OCI-LY7 (cell line): ENCODE measurements at regions not wholly inside any gene's neighbourhood (a gene's known extent, or its start where the extent isn't known, plus 50 kb on each side); places are given as distances from the start of the nearest gene placed in this dataset.

Experiments used
- BruUV-seq: library from RNA; stranded (reverse); fragments of 400-500 nt; replicated peaks from 2 replicates; lab custom pipeline; 2021; lab: Mats Ljungman, UMichigan
- CTCF ChIA-PET: fragments of 300-600 bp; sonication (Branson Sonifier 250); formaldehyde crosslinking; loops from one replicate; lab custom pipeline; 2022; ENCODE audit warnings: antibody characterized with exemption; ENCODE audit not compliant: unreplicated experiment; lab: Charles Lee
- POLR2A ChIA-PET: fragments of 300-600 bp; sonication (Branson Sonifier 250); formaldehyde crosslinking; loops from one replicate; lab custom pipeline; 2022; ENCODE audit warnings: antibody characterized with exemption; lab: Charles Lee
- DNase-seq: peaks from one replicate; pipeline ENCODE4 v3.0.0-alpha.2; 2015; ENCODE audit warnings: low spot score
- H2AFZ ChIP-seq: fragments of 200-600 bp; sonication (generic), shearing (Covaris generic); 2 replicates; pipeline ENCODE4 v1.6.1; 2014; ENCODE audit warnings: mild to moderate bottlenecking, antibody characterized with exemption, low read length, moderate library complexity
- H3K27ac ChIP-seq: fragments of 200-600 bp; sonication (generic); 2 replicates; pipeline ENCODE4 v1.5.1; 2014; ENCODE audit warnings: mixed run types, low read depth, mild to moderate bottlenecking, moderate library complexity, low read length, inconsistent platforms; ENCODE audit not compliant: poor library complexity, severe bottlenecking
- H3K36me3 ChIP-seq: fragments of 200-600 bp; sonication (generic); 2 replicates; pipeline ENCODE4 v1.6.1; 2014; ENCODE audit warnings: mild to moderate bottlenecking, antibody characterized with exemption, low read length, moderate library complexity, mixed read lengths; ENCODE audit not compliant: insufficient read depth
- H3K4me1 ChIP-seq: fragments of 200-600 bp; sonication (generic); 2 replicates; pipeline ENCODE4 v1.5.1; 2014; ENCODE audit warnings: mild to moderate bottlenecking, low read length; ENCODE audit not compliant: insufficient read depth, poor library complexity, severe bottlenecking
- H3K4me2 ChIP-seq: fragments of 200-600 bp; sonication (generic); 2 replicates; pipeline ENCODE4 v1.6.1; 2014; ENCODE audit warnings: mild to moderate bottlenecking, low read length
- H3K4me3 ChIP-seq: fragments of 200-600 bp; sonication (generic); 2 replicates; pipeline ENCODE4 v1.5.1; 2014; ENCODE audit warnings: mild to moderate bottlenecking, low read depth, low read length; ENCODE audit not compliant: poor library complexity, severe bottlenecking
- H3K79me2 ChIP-seq: fragments of 200-600 bp; sonication (generic); 2 replicates; pipeline ENCODE4 v1.6.1; 2016; ENCODE audit warnings: low read depth, mild to moderate bottlenecking, low read length, moderate library complexity, mixed read lengths; ENCODE audit not compliant: insufficient read depth
- H3K9me2 ChIP-seq: fragments of 200-600 bp; sonication (generic); 2 replicates; pipeline ENCODE4 v1.6.1; 2016; ENCODE audit warnings: mild to moderate bottlenecking, low read length, mixed read lengths; ENCODE audit not compliant: insufficient read depth
- H3K9me3 ChIP-seq: fragments of 200-600 bp; sonication (generic); 2 replicates; pipeline ENCODE4 v1.6.1; 2014; ENCODE audit warnings: mild to moderate bottlenecking, mixed run types, low read length, mixed read lengths
- H4K20me1 ChIP-seq: fragments of 200-600 bp; sonication (generic); 2 replicates; pipeline ENCODE4 v1.6.1; 2014; ENCODE audit warnings: mild to moderate bottlenecking, antibody characterized with exemption, low read length, moderate library complexity, mixed read lengths; ENCODE audit not compliant: insufficient read depth
- CTCF ChIP-seq: fragments of 200-600 bp; sonication (generic); conservative IDR thresholded peaks from 2 replicates; pipeline ENCODE4 v1.5.1; 2014; ENCODE audit warnings: mild to moderate bottlenecking, antibody characterized with exemption, low read length, moderate library complexity, mixed read lengths
- EZH2phosphoT487 ChIP-seq: fragments of 200-600 bp; sonication (generic); IDR thresholded peaks from 2 replicates; pipeline ENCODE4 v1.6.1; 2018; ENCODE audit warnings: low read depth, borderline replicate concordance, mild to moderate bottlenecking, mixed run types, antibody characterized with exemption, low read length, moderate library complexity, mixed read lengths
- intact Hi-C: fragments of 100-400 bp; cut with micrococcal nuclease; formaldehyde crosslinking; loops from one replicate; pipeline ENCODE4 v1.10.0; 2022; ENCODE audit not compliant: unreplicated experiment

- H3K36me3 ChIP-seq: no peaks in the 10 kb centered on the region
- intact Hi-C loops: no loop called here
- no peak overlapping the region for H3K27ac ChIP-seq
- no peaks in the 10 kb centered on the region for H3K9me3 ChIP-seq
- H3K4me3 ChIP-seq: no peak overlapping the region
- no peak overlapping the region for H2AFZ ChIP-seq
- no TSS peak for BruUV-seq
- no peak for TF ChIP-seq CTCF
- TF ChIP-seq EZH2phosphoT487: no peak
- CTCF ChIA-PET: no interaction called here
- no peaks in the 10 kb centered on the region for H3K79me2 ChIP-seq
- H3K4me1 ChIP-seq: no peaks in the 10 kb centered on the region
- POLR2A ChIA-PET: no interaction called here
- H3K4me2 ChIP-seq: no peak overlapping the region
- H3K9me2 ChIP-seq: no peaks in the 10 kb centered on the region
- DNase-seq: no peak
- H4K20me1 ChIP-seq: no peaks in the 10 kb centered on the region
Measured at GRCh38 chr22:48592931-48593330, 1234.7 kb downstream of the BRD1 start.

- H3K4me3 ChIP-seq: no peak overlapping the region
- CTCF ChIA-PET: no interaction called here
- TF ChIP-seq EZH2phosphoT487: no peak
- no peak for TF ChIP-seq CTCF
- no peak overlapping the region for H3K4me2 ChIP-seq
- H3K79me2 ChIP-seq: no peaks in the 10 kb centered on the region
- no peaks in the 10 kb centered on the region for H3K9me3 ChIP-seq
- POLR2A ChIA-PET: no interaction called here
- no peaks in the 10 kb centered on the region for H3K9me2 ChIP-seq
- DNase-seq: no peak
- H3K36me3 ChIP-seq: no peaks in the 10 kb centered on the region
- no peak overlapping the region for H3K27ac ChIP-seq
- intact Hi-C loops: no loop called here
- H3K4me1 ChIP-seq: no peaks in the 10 kb centered on the region
- H2AFZ ChIP-seq: no peak overlapping the region
- BruUV-seq: no TSS peak
- no peaks in the 10 kb centered on the region for H4K20me1 ChIP-seq
Measured at GRCh38 chr22:48592488-48592887, 1235.2 kb downstream of the BRD1 start.

GRCh38 chr22:48592066-48592345, 1235.7 kb downstream of the BRD1 start:
- no peak overlapping the region for H2AFZ ChIP-seq
- no peak overlapping the region for H3K4me2 ChIP-seq
- POLR2A ChIA-PET: no interaction called here
- H3K36me3 ChIP-seq: no peaks in the 10 kb centered on the region
- no peaks in the 10 kb centered on the region for H3K79me2 ChIP-seq
- no peak for DNase-seq
- no peaks in the 10 kb centered on the region for H3K9me3 ChIP-seq
- no peaks in the 10 kb centered on the region for H3K4me1 ChIP-seq
- no peaks in the 10 kb centered on the region for H4K20me1 ChIP-seq
- TF ChIP-seq CTCF: no peak
- TF ChIP-seq EZH2phosphoT487: no peak
- CTCF ChIA-PET: no interaction called here
- intact Hi-C loops: no loop called here
- H3K9me2 ChIP-seq: no peaks in the 10 kb centered on the region
- no peak overlapping the region for H3K4me3 ChIP-seq
- H3K27ac ChIP-seq: no peak overlapping the region
- no TSS peak for BruUV-seq
